Sigmoid colon (tissue), 6 donors: ENCODE measurements at regions not wholly inside any gene's neighbourhood (a gene's known extent, or its start where the extent isn't known, plus 50 kb on each side); places are given as distances from the start of the nearest gene placed in this dataset.
"Not testable (repeated sequence)": the region's sequence is repeated elsewhere in the genome, so short reads cannot be mapped to it uniquely, and the experiment has no call there.

ENCODE experiments used
- DNase-seq: peaks from one replicate; pipeline ENCODE4 v3.0.0-alpha.2; 2019
- H3K27ac ChIP-seq, 4 donors: fragments of 200-600 bp; sonication (generic); one replicate each; pipeline ENCODE4 v1.5.1; 2016 to 2019; ENCODE audit warnings: mild to moderate bottlenecking in 1 of 4
- H3K27me3 ChIP-seq, 3 donors: fragments of 200-600 bp; sonication (generic); one replicate each; pipeline ENCODE4 v1.5.1; 2019; ENCODE audit warnings: mild to moderate bottlenecking in 1 of 3
- H3K36me3 ChIP-seq, 4 donors: fragments of 200-600 bp; sonication (generic); one replicate each; pipeline ENCODE4 v1.5.1; 2016 to 2019
- H3K4me1 ChIP-seq, 4 donors: fragments of 200-600 bp; sonication (generic); one replicate each; pipeline ENCODE4 v1.5.1; 2017 to 2019
- H3K4me3 ChIP-seq, 4 donors: fragments of 200-600 bp; sonication (generic); one replicate each; pipeline ENCODE4 v1.5.1; 2017 to 2019; ENCODE audit warnings: mild to moderate bottlenecking in 2 of 4, moderate library complexity in 1 of 4
- H3K9me3 ChIP-seq, 4 donors: fragments of 200-600 bp in 3 of 4; sonication (generic) in 3 of 4; one replicate each; pipeline versions ENCODE4 v1.5.1 to v1.6.1; 2013 to 2019
- CTCF ChIP-seq, 4 experiments: fragments of 450-650 bp in 3 of 4; fragments of 200-600 bp in 1 of 4; IDR thresholded peaks; one replicate each; pipeline ENCODE4 v1.5.1; 2016 to 2019; ENCODE audit warnings: antibody characterized with exemption in 4 of 4, mild to moderate bottlenecking in 3 of 4, moderate library complexity in 2 of 4
- EP300 ChIP-seq, 4 donors: sonication (generic); formaldehyde crosslinking; IDR thresholded peaks; one replicate each; pipeline ENCODE4 v1.6.1; 2017; ENCODE audit warnings: antibody characterized with exemption in 4 of 4
- POLR2A ChIP-seq, 2 donors: fragments of 450-650 bp; IDR thresholded peaks; one replicate each; pipeline ENCODE4 v1.6.1; 2016; ENCODE audit warnings: antibody characterized with exemption in 2 of 2, mild to moderate bottlenecking in 2 of 2, moderate library complexity in 2 of 2
- POLR2AphosphoS5 ChIP-seq, 4 donors: sonication (generic); formaldehyde crosslinking; IDR thresholded peaks; one replicate each; pipeline ENCODE4 v1.6.1; 2017; ENCODE audit warnings: antibody characterized with exemption in 4 of 4
- WGBS, 2 donors: extraction: QIAGEN DNeasy Blood & Tissue Kit; methylation state at CpG; one replicate each; pipeline ENCODE4 v1.1.7; 2013; 5-methylcytosine and 5-hydroxymethylcytosine counted together
- intact Hi-C: fragments of 100-400 bp; cut with DNase I; formaldehyde crosslinking; loops from one replicate; pipeline ENCODE4 v1.15.1; 2023
- small RNA-seq, 3 donors: library from RNA; depleted of rRNA; stranded (forward); fragments of <200 nt; gene quantifications; one replicate each; pipeline ENCODE3, GENCODE V24; 2016
- donor health status: healthy with polysubstance abuse.
- donor health status: healthy.

- Histone ChIP-seq H3K4me3 (no peak overlapping the region), H3K4me1 (no peaks in the 10 kb centered on the region), H3K36me3 (no peaks in the 10 kb centered on the region), H3K27me3 (no peaks in the 10 kb centered on the region), H3K27ac (no peak overlapping the region), H3K9me3 (no peaks in the 10 kb centered on the region)
- intact Hi-C loops, result no loop called here
- 79 to 86% methylated on average over 2 of the region's 2 CpGs for WGBS, 2 donors
- DNase-seq, result no peak
- TF ChIP-seq POLR2AphosphoS5 (IDR thresholded peaks at IDR 0.05) (no peak), POLR2A (IDR thresholded peaks at IDR 0.05) (no peak), EP300 (IDR thresholded peaks at IDR 0.05) (no peak), CTCF (IDR thresholded peaks at IDR 0.05) (no peak)
Measured at GRCh38 chr5:27093279-27093678, 54.9 kb upstream of the CDH9 start.

- H3K4me1 ChIP-seq, result no peaks in the 10 kb centered on the region
- TF ChIP-seq POLR2AphosphoS5 (IDR thresholded peaks at IDR 0.05), result no peak
- no peak for TF ChIP-seq POLR2A (IDR thresholded peaks at IDR 0.05)
- TF ChIP-seq CTCF (IDR thresholded peaks at IDR 0.05), result no peak
- no peak for TF ChIP-seq EP300 (IDR thresholded peaks at IDR 0.05)
- H3K9me3 ChIP-seq, result no peaks in the 10 kb centered on the region
- WGBS, 2 donors, result 34 to 71% methylated on average over 1 of the region's 1 CpG
- DNase-seq, result no peak
- H3K4me3 ChIP-seq, result no peak overlapping the region
- H3K27me3 ChIP-seq, result no peaks in the 10 kb centered on the region
- intact Hi-C loops, result no loop called here
- no peak overlapping the region for H3K27ac ChIP-seq
- H3K36me3 ChIP-seq, result no peaks in the 10 kb centered on the region
Measured at GRCh38 chr5:27091858-27092257, 53.5 kb upstream of the CDH9 start.

GRCh38 chr5:27088822-27089221 lies 50.4 kb upstream of the CDH9 start:
- H3K9me3 ChIP-seq, H3K36me3 ChIP-seq, H3K27ac ChIP-seq, H3K4me1 ChIP-seq, H3K4me3 ChIP-seq, H3K27me3 ChIP-seq, DNase-seq, intact Hi-C loops: not testable (repeated sequence)
- 92 to 94% methylated on average over 4 of the region's 4 CpGs for WGBS, 2 donors

Small RNA genes in the stretch of these regions (small RNA-seq; reads per million reads assigned to genes)
- gene AC010385.1 (0 reads per million in 3 donors), gene AC010385.3 (0 reads per million in 3 donors), gene AC026421.1 (0 reads per million in 3 donors), gene AC114300.1 (0 reads per million in 3 donors), gene LSP1P3 (0 reads per million in 3 donors), gene RF00425 (0 reads per million in 3 donors), gene RNU6-738P (0 reads per million in 3 donors), gene RNU6-909P (0 reads per million in 3 donors), gene UBL5P1 (0 reads per million in 3 donors)
